ENCODE measurements at regions not wholly inside any gene's neighbourhood (a gene's known extent, or its start where the extent isn't known, plus 50 kb on each side); places are given as distances from the start of the nearest gene placed in this dataset.

GRCh38 chr6:168217880-168218537 is 101.6 kb downstream of the DACT2 start:
- no peak overlapping the region for H3K4me3 ChIP-seq (ENCODE audit: low read length)
- DNase-seq (ENCODE audit: low read depth) = no peak
- no peak for TF ChIP-seq CTCF (IDR thresholded peaks at IDR 0.05; ENCODE audit: insufficient read depth, low read depth, low read length, missing control alignments)

- no peak overlapping the region for H3K4me3 ChIP-seq (ENCODE audit: low read length)
- no peak for TF ChIP-seq CTCF (IDR thresholded peaks at IDR 0.05; ENCODE audit: insufficient read depth, low read depth, low read length, missing control alignments)
- DNase-seq (ENCODE audit: low read depth) = no peak
Measured at GRCh38 chr6:168217216-168217879, 102.2 kb downstream of the DACT2 start.

- no peak overlapping the region for H3K4me3 ChIP-seq (ENCODE audit: low read length)
- TF ChIP-seq CTCF (IDR thresholded peaks at IDR 0.05; ENCODE audit: insufficient read depth, low read depth, low read length, missing control alignments) = no peak
- no peak for DNase-seq (ENCODE audit: low read depth)
Measured at GRCh38 chr6:168216751-168217191, 102.8 kb downstream of the DACT2 start.

GRCh38 chr6:168216117-168216516 is 103.5 kb downstream of the DACT2 start:
- DNase-seq (ENCODE audit: low read depth) = no peak
- TF ChIP-seq CTCF (IDR thresholded peaks at IDR 0.05; ENCODE audit: insufficient read depth, low read depth, low read length, missing control alignments) = no peak
- no peak overlapping the region for H3K4me3 ChIP-seq (ENCODE audit: low read length)

- DNase-seq (ENCODE audit: low read depth) = no peak
Measured at GRCh38 chr6:168215121-168215808, 104.3 kb downstream of the DACT2 start.

GRCh38 chr6:168214586-168215104 is 104.9 kb downstream of the DACT2 start:
- no peak for TF ChIP-seq CTCF (IDR thresholded peaks at IDR 0.05; ENCODE audit: insufficient read depth, low read depth, low read length, missing control alignments)
- no peak overlapping the region for H3K4me3 ChIP-seq (ENCODE audit: low read length)
- DNase-seq (ENCODE audit: low read depth) = no peak

More at GRCh38 chr6:168215121-168215808, 104.3 kb downstream of the DACT2 start:
- no peak overlapping the region for H3K4me3 ChIP-seq (ENCODE audit: low read length)
- no peak for TF ChIP-seq CTCF (IDR thresholded peaks at IDR 0.05; ENCODE audit: insufficient read depth, low read depth, low read length, missing control alignments)

Measured in epithelial cell of esophagus (primary cell).